Activated naive CD4-positive, alpha-beta T cell treated with anti-CD3 and anti-CD28 coated beads, Interleukin-2, amount 10 ng/mL, durations not matched to agents 7 days and 5 days (primary cell): ENCODE measurements at regions not wholly inside any gene's neighbourhood (a gene's known extent, or its start where the extent isn't known, plus 50 kb on each side); places are given as distances from the start of the nearest gene placed in this dataset.

Experiments used
- CTCF ChIA-PET: fragments of 350-600 bp; sonication (Branson Sonifier 250); formaldehyde crosslinking; loops from one replicate; lab custom pipeline; 2021; ENCODE audit warnings: antibody characterized with exemption; lab: Charles Lee
- DNase-seq: peaks from one replicate; pipeline ENCODE4 v3.0.0-alpha.2; 2020
- H3K27ac Mint-ChIP-seq: one replicate; pipeline ENCODE4 v1.8.0; 2021; ENCODE audit warnings: mild to moderate bottlenecking, moderate library complexity, mixed read lengths
- H3K27me3 Mint-ChIP-seq: one replicate; pipeline ENCODE4 v1.8.0; 2021; ENCODE audit warnings: mild to moderate bottlenecking, mixed read lengths
- H3K36me3 Mint-ChIP-seq: one replicate; pipeline ENCODE4 v1.8.0; 2021; ENCODE audit warnings: mixed read lengths
- H3K4me1 Mint-ChIP-seq: one replicate; pipeline ENCODE4 v1.8.0; 2021; ENCODE audit warnings: mixed read lengths
- H3K4me3 Mint-ChIP-seq: one replicate; pipeline ENCODE4 v1.8.0; 2021; ENCODE audit warnings: mild to moderate bottlenecking, moderate library complexity, mixed read lengths
- H3K9me3 Mint-ChIP-seq: one replicate; pipeline ENCODE4 v1.8.0; 2021; ENCODE audit warnings: mixed read lengths

GRCh38 chr22:48198489-48199459, 1436.3 kb downstream of the TBC1D22A start:
- no peaks in the 10 kb centered on the region for H3K9me3 Mint-ChIP-seq
- no peak overlapping the region for H3K27ac Mint-ChIP-seq
- no peaks in the 10 kb centered on the region for H3K4me1 Mint-ChIP-seq
- no peak overlapping the region for H3K4me3 Mint-ChIP-seq
- CTCF ChIA-PET: no interaction called here
- no peaks in the 10 kb centered on the region for H3K36me3 Mint-ChIP-seq
- H3K27me3 Mint-ChIP-seq: peaks cover 11% of the 10 kb centered on the region
- no peak for DNase-seq

- Mint-ChIP-seq H3K4me1 (no peaks in the 10 kb centered on the region), H3K4me3 (no peak overlapping the region), H3K9me3 (peaks cover 4% of the 10 kb centered on the region), H3K27ac (no peak overlapping the region), H3K36me3 (no peaks in the 10 kb centered on the region), H3K27me3 (peaks cover 14% of the 10 kb centered on the region)
- DNase-seq: no peak
- CTCF ChIA-PET: no interaction called here
Measured at GRCh38 chr22:48197189-48197690, 1434.8 kb downstream of the TBC1D22A start.

GRCh38 chr22:48192920-48193319, 1430.5 kb downstream of the TBC1D22A start:
- H3K4me1 Mint-ChIP-seq: no peaks in the 10 kb centered on the region
- CTCF ChIA-PET: no interaction called here

GRCh38 chr22:48192071-48192470, 1429.6 kb downstream of the TBC1D22A start:
- Mint-ChIP-seq H3K27me3 (peaks cover 8% of the 10 kb centered on the region), H3K9me3 (peaks cover 8% of the 10 kb centered on the region), H3K27ac (no peak overlapping the region), H3K36me3 (no peaks in the 10 kb centered on the region), H3K4me3 (no peak overlapping the region), H3K4me1 (no peaks in the 10 kb centered on the region)
- CTCF ChIA-PET: no interaction called here
- DNase-seq: no peak

More at GRCh38 chr22:48192920-48193319, 1430.5 kb downstream of the TBC1D22A start:
- DNase-seq: no peak
- Mint-ChIP-seq H3K27me3 (peaks cover 12% of the 10 kb centered on the region), H3K9me3 (peaks cover 8% of the 10 kb centered on the region), H3K36me3 (no peaks in the 10 kb centered on the region), H3K4me3 (no peak overlapping the region), H3K27ac (no peak overlapping the region)

GRCh38 chr22:48188231-48188721, 1425.8 kb downstream of the TBC1D22A start:
- Mint-ChIP-seq H3K36me3 (no peaks in the 10 kb centered on the region), H3K4me1 (no peaks in the 10 kb centered on the region), H3K27me3 (peaks cover 13% of the 10 kb centered on the region), H3K27ac (no peak overlapping the region), H3K4me3 (no peak overlapping the region), H3K9me3 (peaks cover 8% of the 10 kb centered on the region)
- no peak for DNase-seq
- CTCF ChIA-PET: no interaction called here

GRCh38 chr22:48187356-48187755, 1424.9 kb downstream of the TBC1D22A start:
- CTCF ChIA-PET: no interaction called here
- Mint-ChIP-seq H3K9me3 (peaks cover 4% of the 10 kb centered on the region), H3K27ac (no peak overlapping the region), H3K27me3 (peaks cover 10% of the 10 kb centered on the region), H3K36me3 (no peaks in the 10 kb centered on the region), H3K4me1 (no peaks in the 10 kb centered on the region), H3K4me3 (no peak overlapping the region)
- DNase-seq: no peak

- no peaks in the 10 kb centered on the region for H3K36me3 Mint-ChIP-seq
- DNase-seq: no peak
- H3K27me3 Mint-ChIP-seq: peaks cover 10% of the 10 kb centered on the region
- CTCF ChIA-PET: no interaction called here
- no peak overlapping the region for H3K27ac Mint-ChIP-seq
- peaks cover 1% of the 10 kb centered on the region for H3K9me3 Mint-ChIP-seq
- H3K4me1 Mint-ChIP-seq: no peaks in the 10 kb centered on the region
- no peak overlapping the region for H3K4me3 Mint-ChIP-seq
Measured at GRCh38 chr22:48186146-48186790, 1423.8 kb downstream of the TBC1D22A start.

- H3K27me3 Mint-ChIP-seq: peaks cover 10% of the 10 kb centered on the region
- H3K9me3 Mint-ChIP-seq: no peaks in the 10 kb centered on the region
- H3K4me3 Mint-ChIP-seq: no peak overlapping the region
- CTCF ChIA-PET: no interaction called here
- H3K36me3 Mint-ChIP-seq: no peaks in the 10 kb centered on the region
- no peaks in the 10 kb centered on the region for H3K4me1 Mint-ChIP-seq
- H3K27ac Mint-ChIP-seq: peak overlapping the region; percentile 9
- DNase-seq: no peak
Measured at GRCh38 chr22:48185071-48186055, 1422.9 kb downstream of the TBC1D22A start.

GRCh38 chr22:48182846-48183805, 1420.7 kb downstream of the TBC1D22A start:
- H3K4me3 Mint-ChIP-seq: no peak overlapping the region
- no peak for DNase-seq
- no peak overlapping the region for H3K27ac Mint-ChIP-seq
- no peaks in the 10 kb centered on the region for H3K4me1 Mint-ChIP-seq
- H3K9me3 Mint-ChIP-seq: no peaks in the 10 kb centered on the region
- peaks cover 5% of the 10 kb centered on the region for H3K27me3 Mint-ChIP-seq
- H3K36me3 Mint-ChIP-seq: no peaks in the 10 kb centered on the region
- CTCF ChIA-PET: no interaction called here

GRCh38 chr22:48182031-48182430, 1419.6 kb downstream of the TBC1D22A start:
- no peaks in the 10 kb centered on the region for H3K9me3 Mint-ChIP-seq
- CTCF ChIA-PET: no interaction called here
- no peak overlapping the region for H3K27ac Mint-ChIP-seq
- DNase-seq: no peak
- H3K27me3 Mint-ChIP-seq: peaks cover 5% of the 10 kb centered on the region
- no peaks in the 10 kb centered on the region for H3K4me1 Mint-ChIP-seq
- no peaks in the 10 kb centered on the region for H3K36me3 Mint-ChIP-seq
- no peak overlapping the region for H3K4me3 Mint-ChIP-seq

- Mint-ChIP-seq H3K36me3 (no peaks in the 10 kb centered on the region), H3K9me3 (no peaks in the 10 kb centered on the region), H3K4me3 (no peak overlapping the region), H3K4me1 (no peaks in the 10 kb centered on the region), H3K27me3 (peaks cover 5% of the 10 kb centered on the region), H3K27ac (peak overlapping the region; percentile 67)
- CTCF ChIA-PET: no interaction called here
- no peak for DNase-seq
Measured at GRCh38 chr22:48181263-48181955, 1419.0 kb downstream of the TBC1D22A start.

- CTCF ChIA-PET: no interaction called here
Measured at GRCh38 chr22:48180631-48181030, 1418.2 kb downstream of the TBC1D22A start.

More at GRCh38 chr22:48180631-48181030, 1418.2 kb downstream of the TBC1D22A start:
- H3K27me3 Mint-ChIP-seq: no peaks in the 10 kb centered on the region
- H3K4me3 Mint-ChIP-seq: no peak overlapping the region
- no peaks in the 10 kb centered on the region for H3K9me3 Mint-ChIP-seq
- no peak overlapping the region for H3K27ac Mint-ChIP-seq
- no peak for DNase-seq
- no peaks in the 10 kb centered on the region for H3K4me1 Mint-ChIP-seq
- no peaks in the 10 kb centered on the region for H3K36me3 Mint-ChIP-seq
